NCI-H2171 treated with DMSO at 0.1 percent for 48 hours (cell line): ENCODE measurements at regions not wholly inside any gene's neighbourhood (a gene's known extent, or its start where the extent isn't known, plus 50 kb on each side); places are given as distances from the start of the nearest gene placed in this dataset.
A peak's percentile ranks its signal among the peaks of the same experiment; 100 is the strongest.
"Not testable (repeated sequence)": the region's sequence is repeated elsewhere in the genome, so short reads cannot be mapped to it uniquely, and the experiment has no call there.

Experiments used
- DNase-seq: peaks from one replicate; lab custom pipeline; 2025; lab: John Stamatoyannopoulos, UW

- DNase-seq: no peak
Observed at GRCh38 chr5:104361932-104362331, 799.3 kb upstream of the NUDT12 start.

GRCh38 chr5:104355350-104355749 lies 792.8 kb upstream of the NUDT12 start:
- DNase-seq: no peak

GRCh38 chr5:104353371-104353770 lies 790.8 kb upstream of the NUDT12 start:
- peak; percentile 5 for DNase-seq

GRCh38 chr5:104352954-104353353 lies 790.4 kb upstream of the NUDT12 start:
- no peak for DNase-seq

- peak; percentile 26 for DNase-seq
Observed at GRCh38 chr5:104347119-104347708, 784.6 kb upstream of the NUDT12 start.

- DNase-seq: no peak
Observed at GRCh38 chr5:104345222-104346016, 782.8 kb upstream of the NUDT12 start.

- no peak for DNase-seq
Observed at GRCh38 chr5:104344809-104345208, 782.2 kb upstream of the NUDT12 start.

GRCh38 chr5:104327801-104328200 lies 765.2 kb upstream of the NUDT12 start:
- no peak for DNase-seq

GRCh38 chr5:104326966-104327365 lies 764.4 kb upstream of the NUDT12 start:
- DNase-seq: no peak

- DNase-seq: no peak
Observed at GRCh38 chr5:104325356-104325755, 762.8 kb upstream of the NUDT12 start.

- not testable (repeated sequence) for DNase-seq
Observed at GRCh38 chr5:104316676-104317075, 754.1 kb upstream of the NUDT12 start.

GRCh38 chr5:104312481-104312880 lies 749.9 kb upstream of the NUDT12 start:
- DNase-seq: no peak

- no peak for DNase-seq
Observed at GRCh38 chr5:104305602-104306001, 743.0 kb upstream of the NUDT12 start.

- no peak for DNase-seq
Observed at GRCh38 chr5:104299998-104300706, 737.6 kb upstream of the NUDT12 start.

GRCh38 chr5:104298518-104298917 lies 735.9 kb upstream of the NUDT12 start:
- DNase-seq: no peak

- no peak for DNase-seq
Observed at GRCh38 chr5:104297076-104297475, 734.5 kb upstream of the NUDT12 start.

- no peak for DNase-seq
Observed at GRCh38 chr5:104295991-104296390, 733.4 kb upstream of the NUDT12 start.

- no peak for DNase-seq
Observed at GRCh38 chr5:104283136-104283535, 720.5 kb upstream of the NUDT12 start.

GRCh38 chr5:104273725-104274124 lies 711.1 kb upstream of the NUDT12 start:
- DNase-seq: no peak

- DNase-seq: peak; percentile 34
Observed at GRCh38 chr5:104267320-104268015, 704.9 kb upstream of the NUDT12 start.

GRCh38 chr5:104266161-104266560 lies 703.6 kb upstream of the NUDT12 start:
- no peak for DNase-seq

- DNase-seq: no peak
Observed at GRCh38 chr5:104265531-104266140, 703.0 kb upstream of the NUDT12 start.
